ENCODE measurements at regions not wholly inside any gene's neighbourhood (a gene's known extent, or its start where the extent isn't known, plus 50 kb on each side); places are given as distances from the start of the nearest gene placed in this dataset.
A peak's percentile ranks its signal among the peaks of the same experiment; 100 is the strongest.
"Not testable (repeated sequence)": the region's sequence is repeated elsewhere in the genome, so short reads cannot be mapped to it uniquely, and the experiment has no call there.

DNA sequence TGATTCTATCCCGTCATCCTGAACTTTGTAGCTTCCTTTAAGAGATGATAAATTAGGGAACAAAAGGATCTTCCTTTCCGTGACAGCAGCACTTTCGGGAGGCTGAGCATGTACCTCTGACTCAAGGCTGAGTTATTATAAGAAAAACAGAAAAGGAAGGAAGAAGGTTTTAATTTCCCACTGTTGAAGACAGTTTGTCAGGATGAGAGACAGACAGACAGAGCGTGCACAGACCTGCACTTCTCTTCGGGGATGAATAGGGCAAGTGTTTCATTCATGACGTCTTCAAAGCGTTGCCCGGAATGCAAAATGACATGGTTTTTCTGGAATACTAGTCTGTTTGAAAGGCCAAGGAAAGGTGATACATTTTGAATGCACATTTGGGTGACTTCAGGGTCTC is 405.3 kb upstream of the FAT1 start:
- no peak for DNase-seq
- TF ChIP-seq, protein P1, sequence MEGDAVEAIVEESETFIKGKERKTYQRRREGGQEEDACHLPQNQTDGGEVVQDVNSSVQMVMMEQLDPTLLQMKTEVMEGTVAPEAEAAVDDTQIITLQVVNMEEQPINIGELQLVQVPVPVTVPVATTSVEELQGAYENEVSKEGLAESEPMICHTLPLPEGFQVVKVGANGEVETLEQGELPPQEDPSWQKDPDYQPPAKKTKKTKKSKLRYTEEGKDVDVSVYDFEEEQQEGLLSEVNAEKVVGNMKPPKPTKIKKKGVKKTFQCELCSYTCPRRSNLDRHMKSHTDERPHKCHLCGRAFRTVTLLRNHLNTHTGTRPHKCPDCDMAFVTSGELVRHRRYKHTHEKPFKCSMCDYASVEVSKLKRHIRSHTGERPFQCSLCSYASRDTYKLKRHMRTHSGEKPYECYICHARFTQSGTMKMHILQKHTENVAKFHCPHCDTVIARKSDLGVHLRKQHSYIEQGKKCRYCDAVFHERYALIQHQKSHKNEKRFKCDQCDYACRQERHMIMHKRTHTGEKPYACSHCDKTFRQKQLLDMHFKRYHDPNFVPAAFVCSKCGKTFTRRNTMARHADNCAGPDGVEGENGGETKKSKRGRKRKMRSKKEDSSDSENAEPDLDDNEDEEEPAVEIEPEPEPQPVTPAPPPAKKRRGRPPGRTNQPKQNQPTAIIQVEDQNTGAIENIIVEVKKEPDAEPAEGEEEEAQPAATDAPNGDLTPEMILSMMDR (IDR thresholded peaks at IDR 0.05): no peak
- Mint-ChIP-seq H3K4me3 (peak overlapping the region; percentile 19; the same call in 1 of the 2 replicates), H3K4me1 (ENCODE audit: low read depth) (peaks cover 31% of the 10 kb centered on the region), H3K36me3 (ENCODE audit: low read depth) (peaks cover 9% of the 10 kb centered on the region), H3K27me3 (ENCODE audit: insufficient read depth) (no peaks in the 10 kb centered on the region; the same call in 1 of the 2 replicates), H3K9me3 (no peaks in the 10 kb centered on the region), H3K27ac (peak overlapping the region; percentile 71)

DNA sequence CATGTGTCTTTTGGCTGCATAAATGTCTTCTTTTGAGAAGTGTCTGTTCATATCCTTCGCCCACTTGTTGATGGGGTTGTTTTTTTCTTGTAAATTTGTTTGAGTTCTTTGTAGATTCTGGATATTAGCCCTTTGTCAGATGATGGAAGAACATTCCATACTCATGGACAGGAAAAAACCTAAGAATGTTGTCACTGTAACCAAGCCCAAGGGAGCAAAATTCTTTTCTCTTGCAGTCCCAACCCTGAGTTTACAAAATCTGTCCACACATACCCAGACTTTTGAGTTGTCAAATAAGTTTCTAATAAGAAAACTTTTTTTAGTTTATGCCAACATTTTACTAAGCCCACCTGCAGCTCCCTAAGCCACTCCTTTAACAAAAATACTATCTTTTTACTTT is 408.2 kb upstream of the FAT1 start:
- not testable (repeated sequence) for H3K4me3 Mint-ChIP-seq; H3K27ac Mint-ChIP-seq; H3K27me3 Mint-ChIP-seq (ENCODE audit: insufficient read depth); H3K36me3 Mint-ChIP-seq (ENCODE audit: low read depth); H3K9me3 Mint-ChIP-seq; DNase-seq
- peaks cover 31% of the 10 kb centered on the region for H3K4me1 Mint-ChIP-seq (ENCODE audit: low read depth)

DNA sequence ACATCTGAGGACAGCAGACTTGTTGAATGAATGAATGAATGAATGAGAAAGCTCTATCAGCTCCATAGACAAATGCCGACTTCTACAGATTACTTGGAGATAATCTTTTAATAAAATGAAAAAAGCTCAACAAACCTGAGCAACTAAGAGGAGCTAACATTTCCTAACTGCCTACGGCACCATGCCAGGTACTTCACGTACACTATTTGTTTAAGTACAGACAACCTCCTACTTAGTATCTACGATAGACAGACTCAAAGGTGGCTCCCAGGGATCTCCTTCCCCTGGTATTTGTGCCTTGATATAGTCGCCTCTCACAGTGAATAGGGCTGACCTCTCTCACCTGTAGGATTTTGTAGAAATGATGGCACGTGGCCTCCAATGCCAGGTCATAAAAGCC is 412.2 kb upstream of the FAT1 start:
- Mint-ChIP-seq H3K9me3 (no peaks in the 10 kb centered on the region), H3K27me3 (ENCODE audit: insufficient read depth) (peaks cover 4% of the 10 kb centered on the region), H3K27ac (no peak overlapping the region), H3K4me3 (no peak overlapping the region), H3K36me3 (ENCODE audit: low read depth) (no peaks in the 10 kb centered on the region), H3K4me1 (ENCODE audit: low read depth) (peaks cover 10% of the 10 kb centered on the region)
- TF ChIP-seq, protein P1 (IDR thresholded peaks at IDR 0.05): no peak
- no peak for DNase-seq

DNA sequence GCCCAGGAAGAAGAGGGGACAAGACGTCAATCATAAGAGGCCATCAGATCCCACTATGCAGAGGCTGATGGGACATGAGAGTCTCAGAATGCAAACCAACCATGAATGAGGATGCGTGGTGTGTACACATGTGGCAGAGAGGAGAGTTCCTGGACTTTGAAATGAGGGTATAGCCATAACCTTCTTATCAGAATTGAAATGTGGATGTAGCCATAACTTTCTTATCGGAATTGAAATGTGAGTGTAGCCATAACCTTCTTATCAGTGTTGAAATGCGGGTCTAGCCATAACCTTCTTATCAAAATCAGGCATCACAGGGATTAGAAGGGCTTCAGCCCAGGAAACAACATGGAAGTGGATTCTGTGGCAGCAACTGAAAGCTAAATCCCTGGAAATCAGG is 415.5 kb upstream of the FAT1 start:
- Mint-ChIP-seq H3K27ac (no peak overlapping the region), H3K9me3 (no peaks in the 10 kb centered on the region), H3K27me3 (ENCODE audit: insufficient read depth) (peaks cover 4% of the 10 kb centered on the region; the same call in 1 of the 2 replicates), H3K4me1 (ENCODE audit: low read depth) (peaks cover 24% of the 10 kb centered on the region), H3K36me3 (ENCODE audit: low read depth) (no peaks in the 10 kb centered on the region), H3K4me3 (no peak overlapping the region)
- DNase-seq: no peak
- TF ChIP-seq, protein P1 (IDR thresholded peaks at IDR 0.05): no peak

DNA sequence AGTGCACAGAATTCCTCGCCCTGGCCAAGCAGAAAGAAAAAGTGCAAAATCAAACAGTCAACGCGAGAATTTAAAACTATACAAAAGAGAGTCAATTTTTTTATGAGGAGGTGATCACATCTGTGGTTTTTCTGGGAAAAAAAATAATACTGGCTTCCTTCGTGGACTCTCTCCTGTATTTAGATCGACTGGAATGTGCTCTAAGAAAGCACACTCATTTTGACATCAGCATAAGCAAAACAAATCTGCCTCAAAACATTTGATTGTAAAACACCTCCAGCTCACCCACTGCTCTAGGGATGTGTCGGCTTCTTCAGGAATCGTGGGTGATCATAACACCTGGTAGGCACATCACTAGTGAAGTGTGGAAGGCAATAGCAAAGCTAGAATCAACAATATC is 417.4 kb upstream of the FAT1 start:
- H3K4me1 Mint-ChIP-seq (ENCODE audit: low read depth): peaks cover 24% of the 10 kb centered on the region
- DNase-seq: peak; percentile 8

DNA sequence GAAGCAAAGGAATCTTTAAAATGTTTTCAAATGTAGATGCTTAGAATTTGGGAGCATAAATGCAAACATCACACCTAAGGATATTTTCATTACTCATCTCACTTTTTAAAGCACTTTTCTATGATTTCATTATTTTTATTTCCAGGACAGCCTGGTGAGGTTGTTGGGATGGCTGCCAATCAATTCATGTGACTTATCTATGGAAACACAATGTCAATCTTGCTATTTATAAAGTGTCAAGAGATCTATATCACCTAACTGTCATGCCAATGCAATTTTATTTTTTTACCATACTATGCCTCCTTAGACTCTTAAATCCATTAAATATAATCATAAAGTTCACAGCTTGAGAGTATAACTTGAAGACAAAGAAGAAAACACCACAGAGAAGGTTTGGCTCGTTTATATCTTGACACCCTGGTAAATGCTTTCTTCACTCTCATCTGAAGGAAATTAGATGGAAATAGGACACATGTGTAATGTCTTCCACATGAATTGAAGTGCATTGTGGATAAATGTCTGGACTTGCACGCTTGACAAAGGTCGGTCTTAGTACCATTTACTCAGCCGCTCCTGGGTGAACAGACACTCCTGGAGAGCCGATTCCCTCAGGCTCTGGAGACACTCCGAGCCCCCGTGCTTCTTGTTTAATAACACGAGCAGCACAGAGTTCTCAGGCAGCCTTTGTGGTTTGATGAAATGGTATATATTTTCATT is 425.7 kb upstream of the FAT1 start:
- TF ChIP-seq, protein P1 (IDR thresholded peaks at IDR 0.05): no peak
- no peaks in the 10 kb centered on the region for H3K27me3 Mint-ChIP-seq (ENCODE audit: insufficient read depth)
- H3K4me1 Mint-ChIP-seq (ENCODE audit: low read depth): peaks cover 16% of the 10 kb centered on the region
- H3K36me3 Mint-ChIP-seq (ENCODE audit: low read depth): no peaks in the 10 kb centered on the region
- H3K4me3 Mint-ChIP-seq: no peak overlapping the region
- DNase-seq: no peak
- no peaks in the 10 kb centered on the region for H3K9me3 Mint-ChIP-seq
- no peak overlapping the region for H3K27ac Mint-ChIP-seq

More for the DNA sequence above, 417.4 kb upstream of the FAT1 start:
- Mint-ChIP-seq H3K27me3 (ENCODE audit: insufficient read depth) (peaks cover 4% of the 10 kb centered on the region; the same call in 1 of the 2 replicates), H3K27ac (no peak overlapping the region; the same call in 1 of the 2 replicates), H3K36me3 (ENCODE audit: low read depth) (no peaks in the 10 kb centered on the region), H3K4me3 (no peak overlapping the region), H3K9me3 (no peaks in the 10 kb centered on the region)
- TF ChIP-seq, protein P1 (IDR thresholded peaks at IDR 0.05): no peak

Measured in HFFc6 (cell line).